Calu3 (cell line): ENCODE measurements at regions not wholly inside any gene's neighbourhood (a gene's known extent, or its start where the extent isn't known, plus 50 kb on each side); places are given as distances from the start of the nearest gene placed in this dataset.

ENCODE experiments used
- BruUV-seq: library from RNA; stranded (reverse); fragments of 400-500 nt; replicated peaks from 2 replicates; lab custom pipeline; 2021; lab: Mats Ljungman, UMichigan
- CTCF ChIA-PET: fragments of 300-600 bp; sonication (Branson Sonifier 250); formaldehyde crosslinking; loops from one replicate; lab custom pipeline; 2022; ENCODE audit warnings: antibody characterized with exemption; lab: Charles Lee
- DNase-seq: peaks from one replicate; pipeline ENCODE4 v3.0.0; 2022
- H3K27ac Mint-ChIP-seq: one replicate; pipeline ENCODE4 v1.8.0; 2022; ENCODE audit warnings: mixed read lengths; ENCODE audit not compliant: unreplicated experiment
- H3K27me3 Mint-ChIP-seq: one replicate; pipeline ENCODE4 v1.8.0; 2022; ENCODE audit warnings: mixed read lengths; ENCODE audit not compliant: unreplicated experiment
- H3K36me3 Mint-ChIP-seq: one replicate; pipeline ENCODE4 v1.8.0; 2022; ENCODE audit warnings: mild to moderate bottlenecking, moderate library complexity, mixed read lengths; ENCODE audit not compliant: insufficient read depth, unreplicated experiment
- H3K4me1 Mint-ChIP-seq: one replicate; pipeline ENCODE4 v1.8.0; 2022; ENCODE audit warnings: mild to moderate bottlenecking, low read depth, mixed read lengths; ENCODE audit not compliant: unreplicated experiment
- H3K4me3 Mint-ChIP-seq: one replicate; pipeline ENCODE4 v1.8.0; 2022; ENCODE audit warnings: mild to moderate bottlenecking, low read depth, moderate library complexity, mixed read lengths; ENCODE audit not compliant: unreplicated experiment
- H3K9me3 Mint-ChIP-seq: one replicate; pipeline ENCODE4 v1.8.0; 2022; ENCODE audit warnings: low read depth, mixed read lengths; ENCODE audit not compliant: unreplicated experiment
- CTCF ChIP-seq: fragments of 200-600 bp; IDR thresholded peaks from one replicate; pipeline ENCODE4 v1.8.0; 2022; ENCODE audit warnings: antibody characterized with exemption; ENCODE audit not compliant: unreplicated experiment
- intact Hi-C: fragments of 100-400 bp; cut with micrococcal nuclease; formaldehyde crosslinking; loops from one replicate; pipeline ENCODE4 v1.10.0; 2022; ENCODE audit not compliant: unreplicated experiment

- Mint-ChIP-seq H3K9me3 (no peaks in the 10 kb centered on the region), H3K27me3 (peaks cover 84% of the 10 kb centered on the region), H3K4me3 (no peak overlapping the region), H3K4me1 (no peaks in the 10 kb centered on the region), H3K27ac (no peak overlapping the region), H3K36me3 (no peaks in the 10 kb centered on the region)
- CTCF ChIA-PET, result no interaction called here
- no peak for TF ChIP-seq CTCF
- intact Hi-C loops, result no loop called here
- no peak for DNase-seq
- no TSS peak for BruUV-seq
Observed at GRCh38 chr11:116517584-116517983, 255.2 kb downstream of the BUD13 start.

- Mint-ChIP-seq H3K27me3 (peaks cover 79% of the 10 kb centered on the region), H3K4me1 (no peaks in the 10 kb centered on the region), H3K4me3 (no peak overlapping the region), H3K9me3 (no peaks in the 10 kb centered on the region), H3K27ac (no peak overlapping the region), H3K36me3 (no peaks in the 10 kb centered on the region)
- no peak for DNase-seq
- BruUV-seq, result no TSS peak
- intact Hi-C loops, result no loop called here
- TF ChIP-seq CTCF, result no peak
- CTCF ChIA-PET, result no interaction called here
Observed at GRCh38 chr11:116517077-116517476, 255.7 kb downstream of the BUD13 start.

GRCh38 chr11:116515664-116516184, 257.1 kb downstream of the BUD13 start:
- Mint-ChIP-seq H3K9me3 (no peaks in the 10 kb centered on the region), H3K4me3 (no peak overlapping the region), H3K4me1 (no peaks in the 10 kb centered on the region), H3K36me3 (no peaks in the 10 kb centered on the region), H3K27me3 (peaks cover 78% of the 10 kb centered on the region), H3K27ac (no peak overlapping the region)
- no peak for DNase-seq
- CTCF ChIA-PET, result no interaction called here
- no peak for TF ChIP-seq CTCF
- intact Hi-C loops, result loop anchor here (2.0 kb wide), 1 partner anchor 125 kb away; no protein-coding TSS in a partner anchor
- BruUV-seq, result no TSS peak

- CTCF ChIA-PET, result interaction anchor here (1.0 to 1.6 kb wide), 2 partner anchors 128 to 178 kb away, joined by 7 to 9 read pairs; no protein-coding TSS in a partner anchor
- TF ChIP-seq CTCF, result no peak
- H3K9me3 Mint-ChIP-seq, result no peaks in the 10 kb centered on the region
Observed at GRCh38 chr11:116513894-116514293, 258.9 kb downstream of the BUD13 start.

More at GRCh38 chr11:116513894-116514293, 258.9 kb downstream of the BUD13 start:
- BruUV-seq, result no TSS peak
- Mint-ChIP-seq H3K4me1 (no peaks in the 10 kb centered on the region), H3K4me3 (no peak overlapping the region), H3K27ac (no peak overlapping the region), H3K27me3 (peaks cover 78% of the 10 kb centered on the region), H3K36me3 (no peaks in the 10 kb centered on the region)
- intact Hi-C loops, result loop anchor here (2.0 kb wide), 1 partner anchor 127 kb away; no protein-coding TSS in a partner anchor
- DNase-seq, result peak; percentile 36
